Chondrocyte (in vitro differentiated cells): ENCODE measurements at regions not wholly inside any gene's neighbourhood (a gene's known extent, or its start where the extent isn't known, plus 50 kb on each side); places are given as distances from the start of the nearest gene placed in this dataset.

Experiments used
- DNase-seq: peaks from one replicate; pipeline ENCODE4 v3.0.0; 2021; ENCODE audit warnings: mixed read lengths, low spot score
- H3K27ac Mint-ChIP-seq: one replicate; pipeline ENCODE4 v1.8.0; 2021; ENCODE audit warnings: mild to moderate bottlenecking, moderate library complexity, mixed read lengths; ENCODE audit not compliant: unreplicated experiment
- H3K27me3 Mint-ChIP-seq: 2 replicates; pipeline ENCODE4 v1.8.0; 2021; ENCODE audit warnings: low read depth, mixed read lengths
- H3K36me3 Mint-ChIP-seq: 2 replicates; pipeline ENCODE4 v1.8.0; 2021; ENCODE audit warnings: low read depth, mixed read lengths
- H3K4me1 Mint-ChIP-seq: 2 replicates; pipeline ENCODE4 v1.8.0; 2021; ENCODE audit warnings: low read depth, mild to moderate bottlenecking, mixed read lengths
- H3K4me3 Mint-ChIP-seq: one replicate; pipeline ENCODE4 v1.8.0; 2021; ENCODE audit warnings: mild to moderate bottlenecking, moderate library complexity, mixed read lengths; ENCODE audit not compliant: unreplicated experiment
- H3K9me3 Mint-ChIP-seq: 2 replicates; pipeline ENCODE4 v1.8.0; 2021; ENCODE audit warnings: low read depth, mixed read lengths
- CTCF ChIP-seq: fragments of 200-600 bp; sonication (generic); IDR thresholded peaks from 2 replicates; pipeline ENCODE4 v1.5.0; 2021; ENCODE audit warnings: antibody characterized with exemption, mild to moderate bottlenecking, moderate library complexity

- no peaks in the 10 kb centered on the region for H3K9me3 Mint-ChIP-seq
- no peak for DNase-seq
- H3K36me3 Mint-ChIP-seq = no peaks in the 10 kb centered on the region
- no peak overlapping the region for H3K4me3 Mint-ChIP-seq
- no peak overlapping the region for H3K27ac Mint-ChIP-seq
- no peaks in the 10 kb centered on the region for H3K27me3 Mint-ChIP-seq
- no peak for TF ChIP-seq CTCF
- H3K4me1 Mint-ChIP-seq = peaks cover 4% of the 10 kb centered on the region
Observed at GRCh38 chr1:82600314-82600713, 799.6 kb downstream of the ADGRL2 start.

DNA sequence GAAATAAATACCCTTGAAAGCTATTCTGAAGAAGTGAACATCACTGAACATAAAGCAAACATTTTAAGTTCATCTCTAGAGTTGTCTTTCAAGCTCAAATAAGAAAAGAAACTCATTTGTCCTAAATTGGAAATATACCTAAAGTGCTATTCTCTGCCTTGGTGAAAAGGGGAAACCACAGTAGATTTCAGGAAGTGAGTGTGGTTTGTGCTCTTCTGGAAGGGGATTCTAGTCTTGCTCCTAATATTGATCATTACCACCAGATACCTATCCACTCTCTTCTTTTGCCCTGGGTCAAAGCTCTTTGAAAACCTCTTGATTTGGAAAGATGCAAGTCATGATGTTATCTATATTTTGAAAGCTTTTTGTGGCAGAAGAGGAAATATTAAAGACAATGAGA is 798.1 kb downstream of the ADGRL2 start:
- Mint-ChIP-seq H3K9me3 (no peaks in the 10 kb centered on the region), H3K4me3 (no peak overlapping the region), H3K27me3 (no peaks in the 10 kb centered on the region), H3K36me3 (no peaks in the 10 kb centered on the region), H3K4me1 (peaks cover 4% of the 10 kb centered on the region), H3K27ac (no peak overlapping the region)
- DNase-seq = no peak
- no peak for TF ChIP-seq CTCF

GRCh38 chr1:82598337-82598736 is 797.6 kb downstream of the ADGRL2 start:
- no peak for DNase-seq
- H3K9me3 Mint-ChIP-seq = no peaks in the 10 kb centered on the region
- H3K27me3 Mint-ChIP-seq = no peaks in the 10 kb centered on the region
- TF ChIP-seq CTCF = no peak
- H3K4me1 Mint-ChIP-seq = peaks cover 4% of the 10 kb centered on the region
- H3K27ac Mint-ChIP-seq = no peak overlapping the region
- no peaks in the 10 kb centered on the region for H3K36me3 Mint-ChIP-seq
- H3K4me3 Mint-ChIP-seq = no peak overlapping the region

- TF ChIP-seq CTCF = no peak
- H3K36me3 Mint-ChIP-seq = no peaks in the 10 kb centered on the region
- peaks cover 4% of the 10 kb centered on the region for H3K4me1 Mint-ChIP-seq
- DNase-seq = no peak
- H3K9me3 Mint-ChIP-seq = no peaks in the 10 kb centered on the region
- no peaks in the 10 kb centered on the region for H3K27me3 Mint-ChIP-seq
- H3K27ac Mint-ChIP-seq = no peak overlapping the region
- H3K4me3 Mint-ChIP-seq = no peak overlapping the region
Observed at GRCh38 chr1:82597649-82598048, 796.9 kb downstream of the ADGRL2 start.

- no peak for DNase-seq
- H3K27ac Mint-ChIP-seq = no peak overlapping the region
- H3K4me3 Mint-ChIP-seq = no peak overlapping the region
- H3K9me3 Mint-ChIP-seq = no peaks in the 10 kb centered on the region
- peaks cover 4% of the 10 kb centered on the region for H3K4me1 Mint-ChIP-seq
- no peaks in the 10 kb centered on the region for H3K36me3 Mint-ChIP-seq
- TF ChIP-seq CTCF = no peak
- no peaks in the 10 kb centered on the region for H3K27me3 Mint-ChIP-seq
Observed at GRCh38 chr1:82597141-82597540, 796.4 kb downstream of the ADGRL2 start.
